ENCODE measurements at regions not wholly inside any gene's neighbourhood (a gene's known extent, or its start where the extent isn't known, plus 50 kb on each side); places are given as distances from the start of the nearest gene placed in this dataset.

DNA sequence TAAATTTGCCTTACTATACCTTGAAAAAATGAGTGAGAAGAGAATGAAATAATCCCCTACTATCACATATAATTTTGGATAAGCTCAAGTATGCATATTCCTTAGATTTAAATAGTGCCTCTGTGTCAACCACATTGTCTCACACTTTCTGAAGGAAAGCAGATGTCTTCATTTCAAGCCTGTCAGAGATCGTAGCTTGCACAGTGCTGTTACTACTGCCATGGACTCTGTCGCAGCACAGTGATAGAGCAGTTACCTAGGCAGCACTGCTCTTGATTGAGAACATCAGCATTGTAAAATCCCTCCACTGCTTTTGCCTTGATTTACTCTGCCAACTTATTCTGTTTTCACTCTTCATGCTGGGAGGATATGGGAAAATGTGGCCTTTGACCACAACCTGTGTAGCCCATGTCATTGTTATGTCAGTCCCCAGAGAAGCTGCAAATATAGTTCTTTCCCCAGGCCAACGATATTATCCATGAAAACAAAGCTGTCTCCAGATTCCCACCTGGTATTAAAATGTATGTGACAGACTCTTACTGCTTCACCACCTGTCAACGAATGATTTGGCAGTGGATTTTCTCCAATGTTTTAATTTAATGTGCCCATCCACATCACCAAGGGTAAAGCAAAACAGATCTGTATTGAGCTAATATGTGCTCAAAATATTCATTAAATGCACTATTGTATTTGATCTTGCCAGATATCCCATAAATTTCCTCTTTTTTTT, 675.7 kb downstream of the METTL4 start:
- no peak for TF ChIP-seq ZFP30 (CRISPR knock-in tag; IDR thresholded peaks at IDR 0.05)
- TF ChIP-seq CREB5 (CRISPR knock-in tag; IDR thresholded peaks at IDR 0.05; ENCODE audit: low read depth), result no peak
- no peak for TF ChIP-seq ZC3H10 (CRISPR knock-in tag; IDR thresholded peaks at IDR 0.05)
- TF ChIP-seq ARNTL (CRISPR knock-in tag; IDR thresholded peaks at IDR 0.05; ENCODE audit: borderline replicate concordance, low read depth), result no peak
- no peak for TF ChIP-seq PPARA (CRISPR knock-in tag; IDR thresholded peaks at IDR 0.05; ENCODE audit: borderline replicate concordance)
- no peak for TF ChIP-seq GLIS3 (CRISPR knock-in tag; IDR thresholded peaks at IDR 0.05)
- no peak for TF ChIP-seq BACH2 (CRISPR knock-in tag; IDR thresholded peaks at IDR 0.05; ENCODE audit: borderline replicate concordance)
- no peak for TF ChIP-seq TOX (CRISPR knock-in tag; IDR thresholded peaks at IDR 0.05; ENCODE audit: borderline replicate concordance)
- no peak for TF ChIP-seq ZNF70 (CRISPR knock-in tag; IDR thresholded peaks at IDR 0.05)
- no peak for TF ChIP-seq CSDC2 (CRISPR knock-in tag; IDR thresholded peaks at IDR 0.05)
- no peak for TF ChIP-seq RARB (CRISPR knock-in tag; IDR thresholded peaks at IDR 0.05)

Measured in SK-N-SH treated with all-trans-retinoic acid at 6 μM for 48 hours (cell line).